Stimulated activated CD4-positive, alpha-beta T cell treated with anti-CD3 and anti-CD28 coated beads, Interleukin-1b, Interleukin-23, amount 100 ng/mL, for 24 hours (primary cell): ENCODE measurements at regions not wholly inside any gene's neighbourhood (a gene's known extent, or its start where the extent isn't known, plus 50 kb on each side); places are given as distances from the start of the nearest gene placed in this dataset.

Source experiments
- DNase-seq, 4 experiments: peaks; one replicate each; pipeline ENCODE4 v3.0.0-alpha.2; 2020; ENCODE audit warnings: low read depth in 4 of 4, low spot score in 1 of 4

DNA sequence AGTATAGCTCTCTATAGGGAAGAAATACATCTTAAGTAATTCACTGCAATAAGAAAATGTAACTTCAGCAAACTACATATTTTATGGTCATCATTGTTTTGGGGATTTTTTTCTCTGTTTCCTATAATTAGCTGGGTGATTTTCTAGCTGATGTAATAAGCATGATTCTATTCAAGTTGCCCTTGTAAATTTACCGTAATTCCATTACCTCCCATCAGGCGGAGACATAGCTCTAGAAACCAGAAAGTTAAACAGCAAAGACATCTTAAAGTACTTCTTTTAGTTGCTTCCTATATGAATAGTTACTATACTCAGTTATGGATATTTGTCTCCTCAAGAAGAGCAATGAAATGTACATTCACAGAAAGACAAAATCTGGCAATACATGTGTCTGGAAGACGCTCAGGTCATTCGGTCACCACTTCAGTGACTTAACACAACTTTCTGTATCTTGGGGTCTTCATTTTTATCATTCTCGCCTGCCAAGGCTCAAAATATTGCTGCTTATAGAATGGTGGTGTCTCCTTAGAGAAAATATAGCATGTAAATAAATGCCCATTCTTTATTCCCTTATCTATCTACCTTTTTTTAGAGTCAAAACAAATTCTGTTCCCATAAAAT lies 239.9 kb upstream of the ZC3H12C start:
- no peak for DNase-seq

DNA sequence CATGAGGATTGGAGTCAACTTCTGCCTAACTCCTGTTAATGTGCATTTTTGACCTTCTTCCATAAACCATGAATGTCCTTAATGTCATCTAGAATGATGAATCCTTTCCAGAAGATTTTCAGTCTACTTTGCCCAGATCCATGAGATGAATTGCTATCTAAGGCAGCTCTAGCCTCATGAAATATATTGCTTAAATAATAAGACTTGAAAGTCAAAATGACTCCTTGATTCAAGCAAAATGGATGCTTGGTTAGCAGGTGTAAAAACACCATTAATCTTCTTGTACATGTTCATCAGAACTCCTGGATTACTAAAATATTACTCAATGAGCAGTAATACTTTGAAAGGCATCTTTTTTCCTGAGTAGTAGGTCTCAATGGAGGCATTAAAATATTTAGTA lies 238.5 kb upstream of the ZC3H12C start:
- DNase-seq: no peak

DNA sequence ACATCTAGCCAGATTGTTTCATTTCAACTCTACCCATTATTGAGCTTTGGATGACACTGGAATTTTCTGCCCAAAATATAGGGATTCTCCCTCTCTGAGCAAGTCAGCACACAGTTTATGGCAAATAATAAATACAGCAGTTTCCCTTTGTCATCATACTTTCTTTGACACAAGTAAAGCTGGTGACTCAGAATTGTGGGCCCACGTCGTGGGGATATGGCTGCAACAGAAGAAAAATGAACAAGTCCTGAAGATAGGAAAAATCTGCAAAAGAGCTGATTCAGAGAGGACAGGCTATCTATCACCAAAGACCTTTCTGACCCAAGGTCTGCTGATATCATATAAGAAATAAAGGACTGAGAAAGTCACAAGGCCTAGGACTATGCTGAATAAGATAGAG lies 236.3 kb upstream of the ZC3H12C start:
- DNase-seq: no peak

DNA sequence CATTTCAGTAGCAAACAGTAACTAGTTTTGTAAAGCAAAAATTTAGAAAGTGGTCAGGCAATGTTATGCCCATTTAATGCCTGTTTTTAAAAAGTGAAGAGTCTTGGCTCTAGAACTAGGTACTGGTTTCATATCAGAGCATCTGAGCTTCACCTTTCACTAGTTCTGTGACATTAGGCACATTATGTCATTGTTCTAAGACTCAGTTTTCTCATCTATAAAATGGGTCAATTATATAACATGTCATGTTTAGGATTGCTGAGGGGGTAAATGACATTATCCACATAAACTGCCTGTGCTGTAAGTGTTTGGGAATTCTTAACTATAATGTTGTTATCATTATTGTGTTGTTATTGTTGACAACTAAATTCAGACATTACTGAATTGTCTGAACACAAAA lies 235.6 kb upstream of the ZC3H12C start:
- no peak for DNase-seq

DNA sequence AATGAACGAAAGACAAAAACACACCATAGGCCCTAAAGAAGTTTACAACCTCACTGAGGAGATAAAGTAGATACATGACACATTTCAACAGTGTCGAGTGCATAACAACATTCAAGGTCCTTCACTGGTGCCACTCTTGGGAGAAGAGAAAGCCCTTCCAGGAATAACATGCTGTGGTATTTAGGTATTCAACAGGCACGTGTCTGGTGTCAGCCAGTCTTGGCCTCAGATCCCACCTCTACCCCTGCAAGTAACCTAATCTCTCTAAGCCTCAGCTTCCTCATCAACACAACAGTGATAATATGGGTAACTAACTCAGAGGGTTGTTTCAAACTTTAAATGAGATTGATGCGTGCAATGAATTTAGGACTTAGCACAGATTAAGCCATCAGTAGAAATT lies 235.0 kb upstream of the ZC3H12C start:
- DNase-seq: no peak

DNA sequence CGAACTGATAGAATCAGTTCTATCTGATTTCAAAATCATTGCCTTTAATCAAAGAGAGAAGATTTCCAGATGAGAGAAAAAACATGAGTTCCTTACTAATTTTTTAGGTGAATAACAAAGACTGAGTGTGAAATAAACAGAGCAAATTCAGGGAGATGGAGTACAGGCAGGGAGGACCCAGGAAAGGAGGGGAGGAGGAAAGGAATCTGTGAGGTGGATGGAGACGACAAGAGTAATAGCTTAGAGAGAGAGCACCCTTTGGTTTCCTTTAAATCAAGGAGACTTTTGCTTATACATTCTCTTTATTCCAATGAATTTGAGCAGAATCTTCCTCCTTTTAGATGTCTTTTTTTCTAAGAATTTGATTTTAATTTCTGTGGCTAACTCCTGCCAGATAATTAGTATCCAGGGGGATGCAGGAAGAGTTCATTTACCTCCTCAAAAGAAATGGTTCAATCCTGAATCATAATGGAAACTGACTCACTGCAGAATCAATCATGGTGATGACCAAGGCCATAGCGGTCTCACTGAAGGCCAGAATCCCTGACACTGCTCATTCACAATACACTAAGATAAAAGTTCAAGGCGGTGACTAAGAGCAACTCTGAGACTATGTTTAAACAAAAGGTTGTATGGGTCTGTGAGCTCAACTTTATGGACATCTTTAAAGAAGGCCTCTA lies 234.0 kb upstream of the ZC3H12C start:
- DNase-seq: no peak

DNA sequence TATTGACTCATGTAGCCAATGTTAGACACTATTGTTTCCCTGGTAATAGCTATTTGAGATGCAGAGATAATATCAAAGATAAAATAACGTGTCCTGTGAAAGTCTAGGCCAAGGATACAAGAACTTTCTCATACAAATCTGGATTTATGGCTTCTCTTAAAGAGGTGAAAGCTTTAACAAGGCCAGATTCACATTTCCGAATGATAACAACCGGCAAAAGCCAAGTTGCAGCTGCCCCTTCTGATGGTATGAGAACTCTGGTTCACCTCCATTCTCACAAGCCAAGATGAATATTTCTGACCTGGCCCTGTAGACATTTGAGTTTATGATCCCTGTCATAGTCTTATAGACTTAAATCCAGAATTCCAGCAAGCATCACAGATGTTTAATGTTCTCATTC lies 230.4 kb upstream of the ZC3H12C start:
- DNase-seq: no peak

DNA sequence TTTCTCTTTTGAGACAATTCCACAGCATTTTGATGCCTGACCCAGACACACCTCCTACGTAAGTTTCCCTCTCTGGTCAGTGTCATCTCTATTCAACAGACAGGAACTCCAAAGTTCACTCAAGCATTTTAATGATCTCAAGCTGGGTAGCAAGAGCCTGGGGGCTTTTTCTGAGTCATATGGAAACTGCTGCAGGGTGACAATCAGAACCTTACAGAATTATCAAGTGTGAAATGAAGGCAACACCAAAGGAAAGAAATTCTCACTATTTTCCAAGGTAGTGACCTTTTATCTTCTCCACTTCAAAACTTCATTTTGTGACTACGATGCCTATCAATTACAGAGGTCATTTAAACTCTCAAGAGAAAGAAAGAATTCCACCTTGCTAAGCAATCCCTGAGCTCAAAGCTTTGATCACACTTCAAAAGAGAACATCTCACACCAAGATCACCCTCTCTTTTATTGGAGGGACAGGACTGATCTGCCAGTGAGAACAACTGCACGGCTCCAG lies 229.0 kb upstream of the ZC3H12C start:
- no peak for DNase-seq

DNA sequence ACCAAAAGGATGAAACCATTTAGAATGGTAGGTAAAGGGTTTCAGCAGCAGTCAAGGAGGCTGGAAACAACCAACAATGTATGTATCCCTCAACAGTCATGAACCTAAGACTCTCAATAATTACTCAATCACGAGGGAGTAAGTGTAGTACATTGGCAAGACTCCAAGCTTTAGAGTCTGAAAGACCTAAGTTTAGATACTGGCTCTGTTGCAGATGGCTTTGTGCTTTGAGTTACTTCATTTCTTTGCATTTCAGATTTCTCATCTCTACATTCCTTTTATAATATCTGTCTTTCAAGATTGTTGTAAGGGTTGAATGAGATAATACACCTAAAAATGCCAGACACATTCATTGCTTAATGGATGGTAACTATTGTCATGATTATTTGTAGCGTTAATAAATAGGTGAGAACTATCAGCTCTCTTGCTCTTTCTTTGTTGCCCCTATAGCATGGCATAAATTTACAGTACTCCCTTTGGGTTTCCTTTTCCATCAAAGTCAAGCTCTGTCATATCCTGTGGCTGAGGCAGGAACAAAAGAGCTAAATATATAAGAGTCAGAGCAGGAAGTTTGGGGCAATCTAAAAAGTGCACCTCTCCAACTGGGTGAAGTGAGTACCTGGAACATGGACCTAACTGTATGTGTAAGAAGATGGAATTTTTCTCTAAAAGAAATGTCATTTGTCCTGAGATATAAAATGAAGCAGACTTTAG lies 228.2 kb upstream of the ZC3H12C start:
- no peak for DNase-seq

DNA sequence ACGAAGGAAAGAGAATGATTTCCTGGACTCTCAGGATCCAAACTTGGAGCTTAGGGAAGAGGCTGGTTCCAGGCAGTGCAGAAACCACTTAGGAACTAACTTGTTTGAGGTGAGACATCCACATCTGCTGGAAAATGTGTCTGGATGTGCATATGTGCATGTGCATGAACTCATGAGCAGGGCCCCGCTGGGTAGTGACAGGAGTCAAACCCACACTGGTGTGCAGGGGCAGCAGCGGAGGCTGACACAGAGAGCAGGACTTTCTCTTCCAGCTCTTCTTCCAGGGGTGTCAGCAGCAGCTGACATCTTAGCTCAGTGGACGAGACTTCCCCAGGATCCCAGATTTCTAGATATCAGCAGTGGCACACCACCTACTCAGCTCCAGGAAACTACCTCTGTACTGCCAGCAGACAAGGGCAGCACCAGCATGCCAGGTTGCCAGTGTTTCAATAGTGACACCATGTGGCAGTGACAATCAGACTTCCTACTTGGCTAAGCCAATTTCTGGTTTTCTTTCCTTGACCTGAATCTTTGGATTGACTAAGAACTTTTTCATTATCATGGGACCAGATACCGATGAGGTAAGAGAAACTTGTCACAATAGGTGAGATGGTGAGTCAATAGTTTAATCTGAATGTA lies 227.5 kb upstream of the ZC3H12C start:
- DNase-seq: no peak

DNA sequence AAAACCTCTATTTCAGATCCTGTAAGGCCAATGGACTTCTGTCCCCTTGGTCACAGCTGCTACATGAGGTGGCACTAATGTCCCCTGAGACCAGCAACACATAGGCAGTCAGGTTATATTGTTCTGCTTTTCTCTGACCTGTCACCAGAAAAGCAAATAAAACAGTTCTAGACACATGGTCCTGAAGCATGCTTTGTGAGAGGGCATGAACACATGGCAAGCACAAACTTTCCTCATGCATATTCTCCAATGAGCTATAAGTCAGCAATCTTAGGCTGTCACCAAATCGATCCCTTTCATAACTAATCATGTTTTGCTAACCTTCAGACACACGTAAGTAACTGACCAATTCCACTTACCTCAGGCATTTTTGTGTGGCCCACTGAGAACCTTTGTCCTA lies 225.4 kb upstream of the ZC3H12C start:
- no peak for DNase-seq

DNA sequence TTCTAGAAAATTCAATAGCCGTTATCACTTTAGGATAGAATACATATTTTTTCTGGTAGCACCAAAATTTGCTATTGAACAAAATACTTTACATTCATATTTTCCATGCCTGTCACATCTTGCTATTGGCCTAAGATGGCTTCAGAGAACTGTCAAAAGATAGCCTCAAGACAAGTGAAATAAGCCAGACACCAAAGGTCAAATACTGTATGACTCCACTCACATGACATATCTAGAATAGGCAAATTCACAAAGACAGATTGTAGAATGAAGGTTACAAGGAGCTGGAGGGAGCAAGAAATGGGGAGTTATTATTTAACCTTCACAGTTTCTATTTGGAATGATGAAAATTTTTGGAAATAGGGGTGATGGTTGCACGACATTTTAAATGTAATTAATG lies 223.7 kb upstream of the ZC3H12C start:
- no peak for DNase-seq

DNA sequence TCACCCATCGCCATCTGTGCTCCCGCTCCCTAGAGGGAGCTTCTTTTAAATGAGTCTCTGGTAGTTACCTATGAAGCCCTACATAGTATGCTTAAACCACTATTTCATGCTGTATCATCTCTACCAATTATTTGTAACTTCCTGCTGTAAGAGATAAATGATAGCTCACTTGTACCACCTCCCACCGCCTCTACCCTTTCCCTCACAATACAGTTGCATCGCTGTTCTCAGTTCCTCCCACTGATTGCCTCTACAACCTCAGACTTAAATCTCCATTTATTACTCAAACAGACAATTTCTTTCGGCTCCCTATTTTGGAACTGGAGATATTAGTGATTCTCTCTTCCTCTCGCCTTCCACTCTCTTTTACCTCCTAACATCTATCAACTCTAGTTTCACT lies 222.9 kb upstream of the ZC3H12C start:
- DNase-seq: no peak

DNA sequence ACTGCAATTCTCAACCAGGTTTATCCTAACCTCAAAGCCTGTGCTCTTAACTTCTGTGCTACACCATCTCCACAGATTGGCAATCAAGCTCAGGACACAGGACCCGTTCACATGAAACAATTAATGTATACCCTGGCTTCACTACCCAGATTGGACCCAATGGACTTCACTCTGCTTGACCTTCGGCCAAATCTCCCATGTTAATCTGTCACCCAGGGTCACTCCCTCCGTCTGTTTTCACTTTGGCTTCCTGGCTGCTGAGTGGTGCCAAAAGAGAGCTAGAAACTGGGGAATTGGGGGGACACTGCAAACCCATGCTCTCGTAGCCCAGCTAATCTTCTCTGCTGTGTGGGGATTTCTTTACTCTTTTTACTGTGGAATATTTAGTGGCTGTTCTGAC lies 216.1 kb upstream of the ZC3H12C start:
- DNase-seq: no peak

DNA sequence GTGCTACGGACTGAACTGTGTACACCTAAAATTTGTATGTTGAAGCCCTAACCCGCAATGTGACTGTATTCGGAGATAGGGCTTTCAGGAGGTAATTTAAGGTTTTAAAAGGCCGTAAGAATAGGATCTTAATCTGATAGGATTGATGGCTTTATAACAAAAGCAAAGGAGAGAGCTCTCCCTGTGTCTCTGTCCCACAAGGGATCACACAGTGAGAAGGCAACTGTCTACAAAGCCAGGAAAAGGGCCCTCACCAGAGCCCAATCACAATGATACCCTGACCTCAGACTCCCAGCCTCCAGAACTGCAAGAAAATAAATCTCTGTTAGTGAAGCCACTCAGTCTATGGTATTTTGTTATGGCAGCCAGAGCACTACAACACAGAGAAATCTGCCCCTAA lies 208.7 kb upstream of the ZC3H12C start:
- no peak for DNase-seq

DNA sequence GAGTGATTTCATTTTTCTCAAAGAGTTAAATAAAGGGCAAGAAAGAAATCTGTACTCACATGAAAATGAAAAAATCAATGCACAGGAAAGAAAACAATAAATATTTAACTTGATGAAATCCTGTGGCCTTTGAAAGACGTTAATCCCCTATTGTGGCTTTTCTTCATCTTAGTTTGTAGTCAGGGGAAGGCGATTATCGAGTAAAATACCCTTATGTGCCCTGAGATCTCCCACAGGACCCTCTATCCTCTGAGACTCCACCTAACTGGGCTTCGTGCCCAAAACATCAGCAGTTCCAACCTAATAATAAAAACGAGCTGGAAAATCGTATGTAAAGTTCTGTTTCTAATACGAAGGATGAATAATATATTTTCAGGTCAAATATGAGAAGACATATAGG lies 208.2 kb upstream of the ZC3H12C start:
- DNase-seq: no peak

DNA sequence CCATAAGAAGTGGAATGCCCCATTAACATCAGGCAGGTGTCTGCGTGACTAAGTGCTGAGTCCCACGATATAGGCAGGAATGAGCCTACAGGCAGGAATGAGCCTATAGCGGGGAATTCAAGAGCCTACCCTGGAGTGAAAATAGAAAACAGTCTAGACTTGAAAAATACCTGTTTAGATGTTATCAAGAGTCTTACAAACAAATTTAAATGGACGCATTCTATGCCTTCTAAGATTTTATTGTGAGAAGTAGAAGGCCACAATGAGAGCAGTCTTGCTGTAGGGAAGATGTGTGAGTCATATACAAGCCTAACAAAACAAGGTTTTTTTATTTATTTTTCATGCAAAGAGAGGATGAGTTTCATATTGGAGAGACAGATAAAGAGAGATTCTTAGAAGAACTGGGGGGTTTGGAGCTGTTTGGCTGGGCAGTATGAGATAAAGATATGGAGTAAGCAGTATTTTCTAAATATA lies 200.8 kb upstream of the ZC3H12C start:
- no peak for DNase-seq

DNA sequence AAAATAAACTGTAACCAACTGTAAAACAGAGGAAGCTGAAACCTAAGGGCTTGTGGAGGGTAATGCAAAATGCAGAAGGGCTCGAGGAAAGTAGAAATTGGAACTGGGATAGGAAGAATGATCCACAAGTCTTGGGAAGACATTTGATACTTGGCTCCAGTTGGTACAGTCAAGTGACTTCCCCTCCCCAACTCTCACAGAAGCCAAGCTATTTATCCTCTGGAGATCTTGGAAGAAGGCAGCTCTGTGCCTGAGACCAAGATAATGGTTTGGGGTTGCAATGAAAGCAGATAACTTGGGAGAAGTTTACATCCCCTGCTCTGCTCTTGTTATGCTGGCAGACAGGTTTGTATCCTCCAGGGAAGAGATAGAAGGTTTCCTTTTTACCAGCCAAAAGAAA lies 198.9 kb upstream of the ZC3H12C start:
- DNase-seq: no peak

DNA sequence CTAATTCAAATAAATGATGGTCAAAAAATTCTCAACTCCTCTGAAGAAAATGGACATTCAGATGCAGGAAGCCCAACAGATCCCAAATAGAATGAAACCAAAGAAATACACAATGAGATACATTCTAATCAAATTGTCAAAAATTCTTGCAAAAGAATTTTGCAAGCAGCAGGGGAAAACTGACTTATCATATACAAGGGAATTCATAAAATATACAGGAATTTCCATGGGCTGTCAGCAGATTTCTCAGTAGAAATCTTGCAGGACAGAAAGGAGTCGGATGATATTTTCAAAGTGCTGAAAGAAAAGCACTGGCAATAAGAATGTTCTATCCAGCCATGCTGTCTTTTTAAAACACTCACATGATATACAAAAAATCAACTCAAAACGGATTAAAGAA lies 194.6 kb upstream of the ZC3H12C start:
- DNase-seq: no peak

DNA sequence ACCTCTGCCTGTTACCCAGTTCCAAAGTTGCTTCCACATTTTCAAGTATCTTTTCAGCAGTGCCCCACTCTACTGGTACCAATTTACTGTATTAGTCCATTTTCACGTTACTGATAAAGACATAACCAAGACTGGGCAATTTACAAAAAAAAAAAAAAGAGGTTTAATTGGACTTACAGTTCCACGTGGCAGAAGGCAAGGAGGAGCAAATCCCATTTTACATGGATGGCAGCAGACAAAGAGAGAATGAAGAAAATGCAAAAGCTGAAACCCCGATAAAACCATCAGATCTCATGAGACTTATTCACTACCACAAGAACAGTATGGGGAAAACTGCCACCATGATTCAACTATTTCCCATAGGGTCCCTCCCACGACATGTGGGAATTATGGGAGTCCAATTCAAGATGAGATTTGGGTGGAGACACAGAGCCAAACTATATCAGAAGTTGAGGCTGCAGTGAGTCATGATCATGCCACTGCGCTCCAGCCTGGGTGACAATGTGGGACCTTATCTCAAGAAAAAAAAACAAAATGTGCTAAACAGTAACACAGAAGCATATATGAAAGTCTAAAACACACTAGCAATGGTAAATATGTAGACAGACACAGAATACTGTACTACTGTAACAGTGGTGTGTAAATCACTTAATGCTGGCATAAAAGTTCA lies 190.3 kb upstream of the ZC3H12C start:
- DNase-seq: no peak

DNA sequence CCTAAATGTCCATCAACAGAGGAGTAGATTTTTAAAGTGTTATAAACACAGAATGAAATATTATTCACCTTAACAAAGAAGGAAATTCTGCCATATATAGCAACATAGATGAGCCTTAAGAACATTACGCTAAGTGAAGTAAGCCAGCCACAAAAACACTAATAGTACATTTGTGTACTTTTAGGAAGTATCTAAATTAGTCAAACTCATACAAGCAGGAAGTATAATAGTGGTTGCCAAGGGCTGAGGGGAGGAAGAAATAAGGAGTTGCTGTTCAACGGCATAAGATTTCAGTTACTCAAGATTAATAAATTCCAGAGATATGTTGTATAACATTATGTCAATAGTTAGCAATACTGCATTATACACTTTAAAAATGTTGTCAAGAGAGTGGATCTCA lies 181.7 kb upstream of the ZC3H12C start:
- no peak for DNase-seq
